Type B pancreatic cell (in vitro differentiated cells): ENCODE measurements at regions not wholly inside any gene's neighbourhood (a gene's known extent, or its start where the extent isn't known, plus 50 kb on each side); places are given as distances from the start of the nearest gene placed in this dataset.

Source experiments
- DNase-seq: peaks from one replicate; pipeline ENCODE4 v3.0.0; 2021; ENCODE audit warnings: mixed read lengths; ENCODE audit not compliant: unreplicated experiment; ENCODE audit errors: extremely low spot score
- H3K27ac Mint-ChIP-seq: 2 replicates; pipeline ENCODE4 v1.8.0; 2021; ENCODE audit warnings: mild to moderate bottlenecking, mixed read lengths
- H3K27me3 Mint-ChIP-seq: 2 replicates; pipeline ENCODE4 v1.8.0; 2021; ENCODE audit warnings: mixed read lengths
- H3K36me3 Mint-ChIP-seq: 2 replicates; pipeline ENCODE4 v1.8.0; 2021; ENCODE audit warnings: mixed read lengths
- H3K4me1 Mint-ChIP-seq: one replicate; pipeline ENCODE4 v1.8.0; 2021; ENCODE audit warnings: mixed read lengths; ENCODE audit not compliant: unreplicated experiment
- H3K4me3 Mint-ChIP-seq: 2 replicates; pipeline ENCODE4 v1.8.0; 2021; ENCODE audit warnings: mild to moderate bottlenecking, mixed read lengths
- H3K9me3 Mint-ChIP-seq: 2 replicates; pipeline ENCODE4 v1.8.0; 2021; ENCODE audit warnings: mixed read lengths
- TF ChIP-seq, protein P1 (sequence below): fragments of 200-600 bp; sonication (generic); conservative IDR thresholded peaks from 2 replicates; pipeline ENCODE4 v1.5.0; 2021; ENCODE audit warnings: antibody characterized with exemption, mild to moderate bottlenecking

DNA sequence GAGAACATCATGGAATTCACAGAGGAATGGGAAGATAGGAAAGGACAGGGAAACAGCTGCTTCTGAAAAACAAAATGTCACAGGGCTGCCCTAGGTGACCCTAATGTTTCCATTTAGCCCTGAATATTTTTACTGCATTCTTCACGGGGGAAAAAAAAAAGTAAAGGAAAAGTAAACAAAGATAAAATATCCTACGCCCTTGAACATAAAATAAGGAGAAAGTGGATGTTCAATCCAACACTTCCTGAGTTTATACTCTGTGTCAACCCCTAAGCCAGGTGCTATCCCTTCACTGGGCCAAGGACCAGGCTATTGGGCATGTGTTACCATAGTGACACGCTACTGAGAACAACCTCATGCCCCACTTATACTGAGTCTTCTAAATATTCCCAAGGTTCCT, 84.7 kb downstream of the FAM76B start:
- H3K27me3 Mint-ChIP-seq: no peaks in the 10 kb centered on the region
- no peak for DNase-seq
- TF ChIP-seq, protein P1, sequence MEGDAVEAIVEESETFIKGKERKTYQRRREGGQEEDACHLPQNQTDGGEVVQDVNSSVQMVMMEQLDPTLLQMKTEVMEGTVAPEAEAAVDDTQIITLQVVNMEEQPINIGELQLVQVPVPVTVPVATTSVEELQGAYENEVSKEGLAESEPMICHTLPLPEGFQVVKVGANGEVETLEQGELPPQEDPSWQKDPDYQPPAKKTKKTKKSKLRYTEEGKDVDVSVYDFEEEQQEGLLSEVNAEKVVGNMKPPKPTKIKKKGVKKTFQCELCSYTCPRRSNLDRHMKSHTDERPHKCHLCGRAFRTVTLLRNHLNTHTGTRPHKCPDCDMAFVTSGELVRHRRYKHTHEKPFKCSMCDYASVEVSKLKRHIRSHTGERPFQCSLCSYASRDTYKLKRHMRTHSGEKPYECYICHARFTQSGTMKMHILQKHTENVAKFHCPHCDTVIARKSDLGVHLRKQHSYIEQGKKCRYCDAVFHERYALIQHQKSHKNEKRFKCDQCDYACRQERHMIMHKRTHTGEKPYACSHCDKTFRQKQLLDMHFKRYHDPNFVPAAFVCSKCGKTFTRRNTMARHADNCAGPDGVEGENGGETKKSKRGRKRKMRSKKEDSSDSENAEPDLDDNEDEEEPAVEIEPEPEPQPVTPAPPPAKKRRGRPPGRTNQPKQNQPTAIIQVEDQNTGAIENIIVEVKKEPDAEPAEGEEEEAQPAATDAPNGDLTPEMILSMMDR: no peak
- H3K9me3 Mint-ChIP-seq: no peaks in the 10 kb centered on the region
- peaks cover 6% of the 10 kb centered on the region for H3K4me1 Mint-ChIP-seq
- no peak overlapping the region for H3K27ac Mint-ChIP-seq
- no peaks in the 10 kb centered on the region for H3K36me3 Mint-ChIP-seq
- H3K4me3 Mint-ChIP-seq: no peak overlapping the region

DNA sequence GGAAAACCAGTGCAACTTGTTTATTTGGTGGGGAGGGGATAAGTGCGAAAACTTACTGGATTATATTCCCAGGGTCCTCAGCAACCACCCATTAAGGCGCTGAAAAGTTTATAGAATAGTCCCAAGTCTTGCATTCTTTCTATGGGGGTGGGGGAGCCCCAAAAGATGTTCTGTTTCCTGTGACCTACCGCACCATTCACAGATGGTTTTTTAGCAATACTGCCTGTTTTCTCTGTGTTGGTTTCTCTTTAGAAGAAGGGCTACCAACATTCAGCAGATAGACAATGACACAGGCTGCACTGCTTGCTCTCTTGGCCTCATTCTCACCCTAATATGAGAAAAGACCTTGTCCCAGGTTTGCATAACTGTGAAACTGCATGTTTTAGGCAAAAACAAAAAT, 86.5 kb downstream of the FAM76B start:
- Mint-ChIP-seq H3K27me3 (no peaks in the 10 kb centered on the region), H3K4me3 (no peak overlapping the region), H3K27ac (no peak overlapping the region), H3K36me3 (no peaks in the 10 kb centered on the region), H3K4me1 (peaks cover 11% of the 10 kb centered on the region), H3K9me3 (no peaks in the 10 kb centered on the region)
- no peak for DNase-seq
- TF ChIP-seq, protein P1: no peak

DNA sequence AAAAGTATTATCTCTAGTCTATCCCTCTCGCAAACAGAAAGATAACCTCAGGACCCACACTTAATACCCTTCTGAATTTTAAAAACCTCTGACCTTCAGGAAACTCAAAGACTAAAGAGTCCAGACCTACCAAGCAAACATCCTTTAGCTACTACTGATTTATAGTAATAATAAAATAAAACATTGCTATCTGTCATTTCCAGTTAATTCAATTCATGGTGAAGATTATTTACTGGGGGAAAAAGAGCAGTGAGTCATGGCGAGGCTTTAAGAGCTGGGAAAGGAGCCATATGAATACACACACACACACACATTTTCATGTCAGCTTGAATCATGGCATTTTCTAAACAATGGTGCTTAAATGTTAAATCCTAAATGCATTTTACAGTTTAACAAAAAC, 87.1 kb downstream of the FAM76B start:
- no peak for DNase-seq
- Mint-ChIP-seq H3K27ac (no peak overlapping the region), H3K4me3 (no peak overlapping the region), H3K4me1 (peaks cover 11% of the 10 kb centered on the region), H3K36me3 (no peaks in the 10 kb centered on the region), H3K9me3 (no peaks in the 10 kb centered on the region), H3K27me3 (no peaks in the 10 kb centered on the region)
- TF ChIP-seq, protein P1: no peak

DNA sequence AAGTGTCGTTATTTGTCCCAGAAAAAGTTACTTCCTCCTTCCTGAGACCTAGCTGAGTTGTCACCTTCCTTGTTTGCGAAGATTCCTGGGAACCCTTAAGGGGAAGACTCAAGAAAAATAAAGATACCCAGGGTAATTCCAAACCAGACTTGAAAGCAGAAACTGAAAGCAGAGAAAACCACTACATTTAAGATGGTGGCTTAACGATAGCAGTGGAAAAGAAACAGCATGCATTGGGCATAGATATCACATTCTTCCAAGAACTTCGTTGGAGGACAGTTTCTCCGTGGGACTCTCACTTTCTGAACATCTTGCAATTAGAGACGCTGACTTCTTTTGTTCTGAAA, 89.1 kb downstream of the FAM76B start:
- Mint-ChIP-seq H3K4me3 (no peak overlapping the region), H3K27me3 (no peaks in the 10 kb centered on the region), H3K27ac (no peak overlapping the region), H3K4me1 (peaks cover 11% of the 10 kb centered on the region), H3K9me3 (no peaks in the 10 kb centered on the region), H3K36me3 (no peaks in the 10 kb centered on the region)
- DNase-seq: no peak
- TF ChIP-seq, protein P1: no peak

DNA sequence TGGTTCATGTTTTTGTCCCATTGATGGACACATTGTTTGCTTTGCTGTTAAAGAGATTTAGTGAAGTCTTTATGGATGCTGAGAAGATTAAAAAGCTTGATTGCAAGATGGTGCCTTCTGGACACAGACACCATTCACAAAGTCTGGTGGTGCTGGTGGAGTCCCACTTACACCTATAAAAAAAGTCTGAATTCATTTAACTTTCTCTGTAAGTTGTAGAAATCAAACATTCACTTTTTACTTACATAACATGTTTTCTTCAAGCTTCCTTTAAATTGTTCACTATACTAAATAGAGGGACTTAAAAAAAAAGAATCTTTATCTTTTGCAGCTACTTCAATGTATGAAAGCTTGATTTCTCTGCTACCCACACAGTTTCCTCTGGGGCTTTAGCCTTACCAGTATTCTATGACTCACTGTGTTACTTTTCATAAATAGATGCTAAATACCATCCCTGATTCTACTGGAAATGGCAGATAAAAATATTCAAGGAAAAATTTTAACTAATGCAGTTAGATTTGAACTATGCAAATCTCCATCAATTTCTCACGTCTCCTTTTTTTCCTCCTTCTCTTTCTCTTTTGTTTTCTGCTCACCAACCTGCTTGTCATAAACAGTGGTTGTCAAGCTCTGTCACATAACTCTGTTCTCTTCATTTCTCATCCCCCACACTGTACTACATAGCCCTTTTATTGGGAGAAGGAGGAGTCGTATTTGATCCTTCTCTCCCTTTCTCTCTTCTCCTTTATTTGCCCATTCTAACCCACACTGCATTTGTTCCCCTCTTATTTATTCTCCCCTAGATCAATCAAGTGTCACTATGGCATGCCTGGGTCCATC, 89.7 kb downstream of the FAM76B start:
- Mint-ChIP-seq H3K27me3 (no peaks in the 10 kb centered on the region), H3K4me1 (peaks cover 11% of the 10 kb centered on the region), H3K36me3 (no peaks in the 10 kb centered on the region), H3K27ac (no peak overlapping the region), H3K9me3 (no peaks in the 10 kb centered on the region), H3K4me3 (no peak overlapping the region)
- TF ChIP-seq, protein P1: no peak
- DNase-seq: no peak
